ENCODE measurements at regions not wholly inside any gene's neighbourhood (a gene's known extent, or its start where the extent isn't known, plus 50 kb on each side); places are given as distances from the start of the nearest gene placed in this dataset.

GRCh38 chr17:73851091-73851490 lies 206.8 kb upstream of the SDK2 start:
- TF ChIP-seq POLR2A (IDR thresholded peaks at IDR 0.05) (no peak), CTCF (IDR thresholded peaks at IDR 0.05) (no peak)

All from testis (tissue), 2 donors.